ENCODE measurements at regions not wholly inside any gene's neighbourhood (a gene's known extent, or its start where the extent isn't known, plus 50 kb on each side); places are given as distances from the start of the nearest gene placed in this dataset.
A peak's percentile ranks its signal among the peaks of the same experiment; 100 is the strongest.
"Not testable (repeated sequence)": the region's sequence is repeated elsewhere in the genome, so short reads cannot be mapped to it uniquely, and the experiment has no call there.

- no peak for DNase-seq (ENCODE audit: low read depth)
- TF ChIP-seq, protein P1, sequence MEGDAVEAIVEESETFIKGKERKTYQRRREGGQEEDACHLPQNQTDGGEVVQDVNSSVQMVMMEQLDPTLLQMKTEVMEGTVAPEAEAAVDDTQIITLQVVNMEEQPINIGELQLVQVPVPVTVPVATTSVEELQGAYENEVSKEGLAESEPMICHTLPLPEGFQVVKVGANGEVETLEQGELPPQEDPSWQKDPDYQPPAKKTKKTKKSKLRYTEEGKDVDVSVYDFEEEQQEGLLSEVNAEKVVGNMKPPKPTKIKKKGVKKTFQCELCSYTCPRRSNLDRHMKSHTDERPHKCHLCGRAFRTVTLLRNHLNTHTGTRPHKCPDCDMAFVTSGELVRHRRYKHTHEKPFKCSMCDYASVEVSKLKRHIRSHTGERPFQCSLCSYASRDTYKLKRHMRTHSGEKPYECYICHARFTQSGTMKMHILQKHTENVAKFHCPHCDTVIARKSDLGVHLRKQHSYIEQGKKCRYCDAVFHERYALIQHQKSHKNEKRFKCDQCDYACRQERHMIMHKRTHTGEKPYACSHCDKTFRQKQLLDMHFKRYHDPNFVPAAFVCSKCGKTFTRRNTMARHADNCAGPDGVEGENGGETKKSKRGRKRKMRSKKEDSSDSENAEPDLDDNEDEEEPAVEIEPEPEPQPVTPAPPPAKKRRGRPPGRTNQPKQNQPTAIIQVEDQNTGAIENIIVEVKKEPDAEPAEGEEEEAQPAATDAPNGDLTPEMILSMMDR (conservative IDR thresholded peaks at IDR 0.05; ENCODE audit: low read depth, low read length): no peak
- H3K4me3 ChIP-seq (ENCODE audit: low read depth, low read length): no peak overlapping the region
These were observed 86.0 kb upstream of the VEPH1 start for GRCh38 chr3:157589211-157589610.

DNA sequence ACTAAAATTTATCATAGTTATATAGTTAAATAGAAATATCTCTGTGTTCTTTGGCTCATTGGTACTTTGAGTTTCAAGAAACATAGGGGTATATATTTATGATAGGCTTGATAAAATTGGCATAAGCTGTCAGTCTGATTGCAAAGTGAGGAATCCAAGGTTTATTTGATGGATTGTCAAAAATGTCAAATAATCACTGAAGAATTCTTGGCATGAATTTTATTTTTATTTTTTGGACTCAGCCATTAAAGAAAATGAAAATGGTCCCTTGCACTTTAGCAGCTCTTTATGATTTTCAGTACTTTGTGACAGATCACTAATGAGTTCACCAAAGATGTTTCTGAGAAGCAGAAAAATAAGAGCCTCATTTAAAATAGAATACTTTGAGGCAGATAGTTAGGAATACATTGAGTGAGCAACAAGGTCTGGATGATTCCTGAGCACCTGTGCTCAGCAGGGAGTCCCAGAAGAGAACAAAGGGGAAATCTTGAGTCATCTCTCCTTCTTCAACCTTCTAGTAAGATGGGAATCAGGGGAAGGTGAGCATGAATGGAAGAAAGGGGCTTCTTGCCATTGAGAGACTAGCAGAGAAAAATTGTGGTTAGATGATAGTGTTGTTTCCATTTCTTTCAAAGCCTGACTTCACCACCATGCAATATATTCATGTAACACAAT, 85.3 kb upstream of the VEPH1 start:
- TF ChIP-seq, protein P1 (conservative IDR thresholded peaks at IDR 0.05; ENCODE audit: low read depth, low read length): no peak
- no peak for DNase-seq (ENCODE audit: low read depth)
- no peak overlapping the region for H3K4me3 ChIP-seq (ENCODE audit: low read depth, low read length)

GRCh38 chr3:157586293-157586692, 83.1 kb upstream of the VEPH1 start:
- TF ChIP-seq, protein P1 (conservative IDR thresholded peaks at IDR 0.05; ENCODE audit: low read depth, low read length): no peak
- no peak for DNase-seq (ENCODE audit: low read depth)
- no peak overlapping the region for H3K4me3 ChIP-seq (ENCODE audit: low read depth, low read length)

- TF ChIP-seq, protein P1 (conservative IDR thresholded peaks at IDR 0.05; ENCODE audit: low read depth, low read length): no peak
- H3K4me3 ChIP-seq (ENCODE audit: low read depth, low read length): no peak overlapping the region
- DNase-seq (ENCODE audit: low read depth): no peak
These were observed 82.2 kb upstream of the VEPH1 start for GRCh38 chr3:157585386-157585785.

GRCh38 chr3:157582637-157582973, 79.4 kb upstream of the VEPH1 start:
- TF ChIP-seq, protein P1 (conservative IDR thresholded peaks at IDR 0.05; ENCODE audit: low read depth, low read length): no peak
- no peak overlapping the region for H3K4me3 ChIP-seq (ENCODE audit: low read depth, low read length)
- DNase-seq (ENCODE audit: low read depth): no peak

DNA sequence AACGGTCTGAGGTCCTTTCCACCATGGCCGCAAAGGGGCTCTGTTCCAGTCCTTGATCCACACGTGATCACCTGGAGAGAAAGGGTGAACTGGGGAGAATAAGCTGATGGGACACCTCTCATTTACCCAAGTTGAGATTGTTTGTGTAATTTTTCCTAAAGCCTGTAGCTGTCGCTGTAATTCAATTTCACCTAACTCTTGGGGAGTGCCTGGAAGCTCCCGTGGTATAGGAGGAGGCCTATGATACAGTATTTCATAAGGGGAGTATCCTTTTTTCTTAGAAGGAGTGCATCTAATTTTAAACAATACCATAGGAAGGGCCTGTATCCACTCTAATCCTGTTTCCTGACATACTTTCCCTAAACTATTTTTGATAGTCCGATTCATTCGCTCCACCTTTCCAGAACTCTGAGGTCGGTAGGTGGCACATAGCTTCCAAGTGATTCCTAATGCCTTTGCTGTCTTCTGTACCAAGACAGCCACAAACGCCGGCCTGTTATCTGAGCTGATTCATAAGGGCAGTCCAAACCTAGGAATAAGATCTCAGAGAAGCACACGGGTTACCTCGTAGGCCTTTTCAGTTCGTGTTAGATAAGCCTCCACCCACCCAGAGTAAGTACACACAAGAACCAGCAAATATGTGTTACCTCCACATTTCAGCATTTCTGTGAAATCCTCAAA, 78.9 kb upstream of the VEPH1 start:
- not testable (repeated sequence) for DNase-seq (ENCODE audit: low read depth); H3K4me3 ChIP-seq (ENCODE audit: low read depth, low read length)
- TF ChIP-seq, protein P1 (conservative IDR thresholded peaks at IDR 0.05; ENCODE audit: low read depth, low read length): peak; percentile 32

GRCh38 chr3:157581371-157581770, 78.2 kb upstream of the VEPH1 start:
- no peak overlapping the region for H3K4me3 ChIP-seq (ENCODE audit: low read depth, low read length)
- no peak for DNase-seq (ENCODE audit: low read depth)
- TF ChIP-seq, protein P1 (conservative IDR thresholded peaks at IDR 0.05; ENCODE audit: low read depth, low read length): no peak
